ENCODE measurements at regions not wholly inside any gene's neighbourhood (a gene's known extent, or its start where the extent isn't known, plus 50 kb on each side); places are given as distances from the start of the nearest gene placed in this dataset.

DNA sequence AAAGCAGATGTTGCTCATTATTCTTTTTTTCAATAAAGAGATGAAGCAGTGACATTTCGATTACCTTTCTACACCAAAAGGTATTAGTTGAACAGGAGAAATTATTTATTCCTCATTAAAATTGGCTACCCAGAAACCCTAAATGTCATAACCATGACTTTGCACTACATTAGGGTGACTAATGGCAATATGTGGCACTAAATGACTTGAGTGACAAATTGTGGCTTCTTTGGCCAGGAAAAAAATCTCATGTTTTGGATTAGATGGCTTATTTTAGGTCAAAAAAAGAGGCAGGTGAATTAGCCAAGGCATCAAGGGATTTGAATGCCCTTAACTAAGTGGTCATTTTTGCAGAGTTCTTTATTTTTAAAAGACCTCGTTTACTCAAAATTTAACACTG, 353.9 kb downstream of the NDFIP2 start (continued):
- TF ChIP-seq, protein P1, sequence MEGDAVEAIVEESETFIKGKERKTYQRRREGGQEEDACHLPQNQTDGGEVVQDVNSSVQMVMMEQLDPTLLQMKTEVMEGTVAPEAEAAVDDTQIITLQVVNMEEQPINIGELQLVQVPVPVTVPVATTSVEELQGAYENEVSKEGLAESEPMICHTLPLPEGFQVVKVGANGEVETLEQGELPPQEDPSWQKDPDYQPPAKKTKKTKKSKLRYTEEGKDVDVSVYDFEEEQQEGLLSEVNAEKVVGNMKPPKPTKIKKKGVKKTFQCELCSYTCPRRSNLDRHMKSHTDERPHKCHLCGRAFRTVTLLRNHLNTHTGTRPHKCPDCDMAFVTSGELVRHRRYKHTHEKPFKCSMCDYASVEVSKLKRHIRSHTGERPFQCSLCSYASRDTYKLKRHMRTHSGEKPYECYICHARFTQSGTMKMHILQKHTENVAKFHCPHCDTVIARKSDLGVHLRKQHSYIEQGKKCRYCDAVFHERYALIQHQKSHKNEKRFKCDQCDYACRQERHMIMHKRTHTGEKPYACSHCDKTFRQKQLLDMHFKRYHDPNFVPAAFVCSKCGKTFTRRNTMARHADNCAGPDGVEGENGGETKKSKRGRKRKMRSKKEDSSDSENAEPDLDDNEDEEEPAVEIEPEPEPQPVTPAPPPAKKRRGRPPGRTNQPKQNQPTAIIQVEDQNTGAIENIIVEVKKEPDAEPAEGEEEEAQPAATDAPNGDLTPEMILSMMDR (conservative IDR thresholded peaks at IDR 0.05; ENCODE audit: low read depth in 2 of 2) = no peak

DNA sequence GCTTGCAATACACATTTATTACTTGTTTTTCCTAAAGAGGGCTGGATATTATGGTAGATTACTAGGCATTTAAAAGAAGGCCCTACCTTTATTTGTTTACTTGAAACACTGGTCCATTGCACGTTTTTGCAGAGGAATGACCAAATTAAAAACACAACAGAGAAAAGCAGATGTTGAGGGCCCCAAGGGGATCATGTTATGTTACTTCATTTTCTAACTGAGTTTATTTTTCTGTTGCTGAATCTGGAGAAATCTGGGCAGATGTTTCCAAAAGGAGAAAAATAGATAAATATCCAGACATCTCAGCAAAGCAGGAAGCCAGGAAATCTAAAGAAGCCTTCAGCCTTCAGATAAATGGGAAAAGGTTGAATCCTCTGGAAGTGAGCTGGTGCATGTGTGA, 353.0 kb downstream of the NDFIP2 start:
- no peaks in the 10 kb centered on the region for H3K79me2 ChIP-seq (replicated peaks; ENCODE audit: insufficient read depth)
- H3K27me3 ChIP-seq (ENCODE audit: insufficient read depth) = no peaks in the 10 kb centered on the region
- no peak overlapping the region for H3K4me3 ChIP-seq
- H3K9me2 ChIP-seq (ENCODE audit: insufficient read depth) = peaks cover 8% of the 10 kb centered on the region; the same call in 1 of the 2 replicates
- Mint-ChIP-seq H3K27ac (no peak overlapping the region), H3K4me3 (no peak overlapping the region), H3K36me3 (ENCODE audit: low read depth) (peaks cover 12% of the 10 kb centered on the region; the same call in 2 of the 3 replicates), H3K27me3 (ENCODE audit: insufficient read depth, low read depth, poor library complexity) (no peaks in the 10 kb centered on the region), H3K4me1 (peaks cover 4% of the 10 kb centered on the region; the same call in 2 of the 3 replicates), H3K9me3 (peaks cover 8% of the 10 kb centered on the region)
- DNase-seq (ENCODE audit: low spot score) = no peak
- ATAC-seq = no peak
- H3K27ac ChIP-seq (ENCODE audit: low read depth) = no peak overlapping the region
- no peak overlapping the region for H3K4me2 ChIP-seq
- no peaks in the 10 kb centered on the region for H3K4me1 ChIP-seq (ENCODE audit: insufficient read depth)
- no peaks in the 10 kb centered on the region for H3F3A ChIP-seq (replicated peaks; ENCODE audit: low read depth)
- H2AFZ ChIP-seq = peak overlapping the region; percentile 73; the same call in 1 of the 2 replicates
- no peaks in the 10 kb centered on the region for H4K20me1 ChIP-seq (replicated peaks; ENCODE audit: insufficient read depth)
- no peaks in the 10 kb centered on the region for H3K36me3 ChIP-seq (ENCODE audit: insufficient read depth)
- TF ChIP-seq CREB1 (CRISPR knock-in tag; IDR thresholded peaks at IDR 0.05; ENCODE audit: low read depth) = no peak
- TF ChIP-seq JUNB (IDR thresholded peaks at IDR 0.05; ENCODE audit: unreplicated experiment) = no peak
- TF ChIP-seq EZH2phosphoT487 (IDR thresholded peaks at IDR 0.05; ENCODE audit: unreplicated experiment) = no peak
- TF ChIP-seq, protein P2, sequence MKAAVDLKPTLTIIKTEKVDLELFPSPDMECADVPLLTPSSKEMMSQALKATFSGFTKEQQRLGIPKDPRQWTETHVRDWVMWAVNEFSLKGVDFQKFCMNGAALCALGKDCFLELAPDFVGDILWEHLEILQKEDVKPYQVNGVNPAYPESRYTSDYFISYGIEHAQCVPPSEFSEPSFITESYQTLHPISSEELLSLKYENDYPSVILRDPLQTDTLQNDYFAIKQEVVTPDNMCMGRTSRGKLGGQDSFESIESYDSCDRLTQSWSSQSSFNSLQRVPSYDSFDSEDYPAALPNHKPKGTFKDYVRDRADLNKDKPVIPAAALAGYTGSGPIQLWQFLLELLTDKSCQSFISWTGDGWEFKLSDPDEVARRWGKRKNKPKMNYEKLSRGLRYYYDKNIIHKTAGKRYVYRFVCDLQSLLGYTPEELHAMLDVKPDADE (IDR thresholded peaks at IDR 0.05) = no peak
- TF ChIP-seq, protein P3, sequence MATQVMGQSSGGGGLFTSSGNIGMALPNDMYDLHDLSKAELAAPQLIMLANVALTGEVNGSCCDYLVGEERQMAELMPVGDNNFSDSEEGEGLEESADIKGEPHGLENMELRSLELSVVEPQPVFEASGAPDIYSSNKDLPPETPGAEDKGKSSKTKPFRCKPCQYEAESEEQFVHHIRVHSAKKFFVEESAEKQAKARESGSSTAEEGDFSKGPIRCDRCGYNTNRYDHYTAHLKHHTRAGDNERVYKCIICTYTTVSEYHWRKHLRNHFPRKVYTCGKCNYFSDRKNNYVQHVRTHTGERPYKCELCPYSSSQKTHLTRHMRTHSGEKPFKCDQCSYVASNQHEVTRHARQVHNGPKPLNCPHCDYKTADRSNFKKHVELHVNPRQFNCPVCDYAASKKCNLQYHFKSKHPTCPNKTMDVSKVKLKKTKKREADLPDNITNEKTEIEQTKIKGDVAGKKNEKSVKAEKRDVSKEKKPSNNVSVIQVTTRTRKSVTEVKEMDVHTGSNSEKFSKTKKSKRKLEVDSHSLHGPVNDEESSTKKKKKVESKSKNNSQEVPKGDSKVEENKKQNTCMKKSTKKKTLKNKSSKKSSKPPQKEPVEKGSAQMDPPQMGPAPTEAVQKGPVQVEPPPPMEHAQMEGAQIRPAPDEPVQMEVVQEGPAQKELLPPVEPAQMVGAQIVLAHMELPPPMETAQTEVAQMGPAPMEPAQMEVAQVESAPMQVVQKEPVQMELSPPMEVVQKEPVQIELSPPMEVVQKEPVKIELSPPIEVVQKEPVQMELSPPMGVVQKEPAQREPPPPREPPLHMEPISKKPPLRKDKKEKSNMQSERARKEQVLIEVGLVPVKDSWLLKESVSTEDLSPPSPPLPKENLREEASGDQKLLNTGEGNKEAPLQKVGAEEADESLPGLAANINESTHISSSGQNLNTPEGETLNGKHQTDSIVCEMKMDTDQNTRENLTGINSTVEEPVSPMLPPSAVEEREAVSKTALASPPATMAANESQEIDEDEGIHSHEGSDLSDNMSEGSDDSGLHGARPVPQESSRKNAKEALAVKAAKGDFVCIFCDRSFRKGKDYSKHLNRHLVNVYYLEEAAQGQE (IDR thresholded peaks at IDR 0.05; ENCODE audit: unreplicated experiment) = no peak
- TF ChIP-seq POLR2AphosphoS5 (IDR thresholded peaks at IDR 0.05; ENCODE audit: low read depth) = no peak
- TF ChIP-seq ZNF114 (CRISPR knock-in tag; IDR thresholded peaks at IDR 0.05) = no peak
- TF ChIP-seq, protein P1 (conservative IDR thresholded peaks at IDR 0.05; ENCODE audit: low read depth in 2 of 2) = no peak
- no peak for TF ChIP-seq ZNF331 (CRISPR knock-in tag; IDR thresholded peaks at IDR 0.05; ENCODE audit: low read depth)
- no peak for TF ChIP-seq NANOG (IDR thresholded peaks at IDR 0.05; ENCODE audit: borderline replicate concordance)
- no peak for TF ChIP-seq EZH2 (IDR thresholded peaks at IDR 0.05; ENCODE audit: low read depth, unreplicated experiment)

Measured in GM23338 (cell line).